OCI-M2 (cell line): ENCODE measurements at regions not wholly inside any gene's neighbourhood (a gene's known extent, or its start where the extent isn't known, plus 50 kb on each side); places are given as distances from the start of the nearest gene placed in this dataset.

Source experiments
- DNase-seq: peaks from one replicate; lab custom pipeline; 2025; ENCODE audit not compliant: unreplicated experiment; lab: John Stamatoyannopoulos, UW

DNA sequence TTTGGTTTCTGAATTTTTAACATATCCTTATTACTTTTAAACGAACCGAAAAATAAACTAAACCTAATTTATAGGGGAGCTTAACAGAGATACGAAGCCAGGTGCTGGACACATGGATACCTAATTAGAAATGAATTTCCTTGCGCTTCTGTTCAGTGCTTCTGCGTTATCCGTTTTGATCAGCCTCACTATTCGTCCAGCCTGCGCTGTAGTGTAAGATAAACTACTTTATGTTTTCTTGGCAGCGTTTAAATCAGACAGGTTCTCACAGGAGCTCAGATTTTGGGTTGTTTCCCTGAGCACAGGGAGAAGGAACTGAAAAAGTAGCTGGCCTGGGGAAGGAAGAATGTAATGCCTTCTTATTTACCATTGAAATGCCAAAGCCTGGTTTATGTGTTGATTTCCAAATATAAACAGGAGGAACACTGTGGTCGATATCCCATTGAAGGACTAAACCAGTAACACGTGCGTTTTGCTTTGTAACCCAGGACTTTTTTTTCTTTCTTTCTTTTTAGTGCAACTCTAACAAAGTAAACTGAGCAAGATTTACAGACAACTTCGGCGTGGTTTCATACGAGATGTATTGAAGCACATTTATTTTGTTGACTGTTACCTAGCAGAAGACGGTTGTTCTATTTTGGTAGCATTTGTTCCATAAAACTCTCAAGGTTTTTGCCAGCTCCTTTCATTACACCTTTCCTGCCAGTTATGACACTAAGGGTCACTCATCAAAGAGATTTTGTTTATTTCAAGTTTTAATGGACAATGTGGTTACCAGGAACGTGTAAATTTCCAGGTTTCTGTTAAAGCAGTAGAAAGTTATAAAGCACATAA is 214.8 kb upstream of the HEY2 start:
- no peak for DNase-seq

DNA sequence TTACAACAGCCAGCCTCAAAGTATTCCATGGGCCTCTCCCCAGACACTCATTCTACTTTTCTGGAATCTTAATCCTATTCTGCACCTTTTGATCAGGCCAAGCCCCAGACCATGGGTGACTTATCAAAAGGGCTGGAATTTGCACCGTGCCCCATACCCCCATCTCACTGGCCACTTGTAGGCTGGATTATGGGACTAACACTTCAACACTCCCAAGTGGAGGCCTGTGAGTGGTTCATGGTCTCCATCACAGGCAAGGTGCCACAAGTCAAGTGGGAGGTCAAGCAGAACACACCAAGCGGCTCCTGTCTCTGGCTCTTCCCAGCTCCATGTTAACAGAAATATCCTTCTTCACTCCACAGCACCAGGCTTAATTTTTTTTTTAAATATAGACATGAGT is 212.3 kb upstream of the HEY2 start:
- DNase-seq = no peak

DNA sequence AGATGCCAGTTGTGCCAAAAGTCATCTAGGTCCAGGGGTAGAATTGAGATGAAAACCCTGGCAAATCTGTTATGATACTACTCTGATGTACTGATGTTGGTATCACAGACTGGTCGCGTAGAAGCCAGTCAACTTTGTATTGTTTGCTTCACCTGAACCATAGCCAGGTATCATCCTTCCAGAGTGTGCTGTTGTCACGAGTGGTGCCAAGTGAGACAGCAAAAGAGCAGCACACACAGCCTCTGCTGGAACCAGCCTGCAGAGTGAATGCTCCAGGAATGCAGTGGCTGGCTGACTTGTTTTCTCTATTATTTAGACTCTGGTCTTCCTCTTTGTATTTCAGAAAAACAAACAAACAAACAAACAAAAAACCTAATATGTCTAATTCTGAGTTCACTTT is 209.5 kb upstream of the HEY2 start:
- no peak for DNase-seq

DNA sequence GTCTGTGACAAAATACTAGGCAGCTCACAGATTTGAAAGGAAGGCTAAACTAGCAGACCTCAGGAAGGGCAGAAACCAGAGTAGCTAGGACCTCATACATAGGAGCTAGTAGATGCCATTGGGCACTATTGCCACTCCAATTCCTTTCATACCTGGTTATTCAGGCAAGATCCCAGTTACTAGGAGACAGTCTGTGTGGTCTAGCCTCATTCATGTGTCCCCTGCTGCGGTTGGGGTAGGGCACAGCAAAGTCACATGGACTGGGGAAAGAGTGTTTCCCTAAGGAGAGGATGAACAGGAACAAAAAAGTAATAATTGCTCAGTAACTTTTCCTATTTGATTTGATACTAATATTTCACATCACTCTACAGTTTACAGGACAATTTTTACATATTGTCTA is 204.6 kb upstream of the HEY2 start:
- DNase-seq = no peak

DNA sequence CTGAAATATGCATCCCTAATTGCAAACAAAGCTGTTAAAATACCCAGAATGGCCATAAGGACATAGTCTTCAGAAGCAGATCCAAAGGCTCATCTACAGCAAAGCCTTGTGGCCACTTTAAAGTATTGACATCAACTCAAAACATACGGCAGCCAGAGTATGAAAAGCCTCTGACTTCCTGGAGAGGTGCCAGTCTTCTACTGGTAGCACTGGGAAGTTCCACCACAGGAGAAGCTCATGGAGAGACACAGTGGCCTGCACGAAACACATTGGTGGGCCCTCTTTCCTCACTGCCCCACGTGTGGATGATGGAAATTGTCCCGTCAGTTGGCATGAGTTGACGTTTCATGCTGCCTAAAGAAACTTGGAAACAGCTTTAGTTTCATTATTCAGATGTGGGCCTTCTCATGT is 202.6 kb upstream of the HEY2 start:
- DNase-seq = no peak

DNA sequence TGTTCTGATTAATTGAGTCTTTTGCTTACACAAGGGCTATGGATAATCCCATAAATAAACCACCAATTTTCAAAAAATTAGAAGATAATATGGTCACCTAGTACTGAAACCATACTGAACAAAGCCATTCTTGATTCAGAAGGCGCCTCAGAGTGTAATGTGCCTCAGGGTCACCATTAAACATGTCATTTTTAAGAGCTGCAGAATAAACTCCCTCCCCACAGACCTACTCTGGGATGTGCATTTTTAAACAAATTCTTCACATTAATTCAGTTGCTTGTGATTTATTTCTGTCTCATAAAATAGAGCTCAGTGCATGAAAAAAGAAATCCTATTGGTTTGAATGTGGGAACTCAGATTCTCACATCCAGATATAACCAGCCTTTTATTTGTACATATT is 202.1 kb upstream of the HEY2 start:
- DNase-seq = no peak

DNA sequence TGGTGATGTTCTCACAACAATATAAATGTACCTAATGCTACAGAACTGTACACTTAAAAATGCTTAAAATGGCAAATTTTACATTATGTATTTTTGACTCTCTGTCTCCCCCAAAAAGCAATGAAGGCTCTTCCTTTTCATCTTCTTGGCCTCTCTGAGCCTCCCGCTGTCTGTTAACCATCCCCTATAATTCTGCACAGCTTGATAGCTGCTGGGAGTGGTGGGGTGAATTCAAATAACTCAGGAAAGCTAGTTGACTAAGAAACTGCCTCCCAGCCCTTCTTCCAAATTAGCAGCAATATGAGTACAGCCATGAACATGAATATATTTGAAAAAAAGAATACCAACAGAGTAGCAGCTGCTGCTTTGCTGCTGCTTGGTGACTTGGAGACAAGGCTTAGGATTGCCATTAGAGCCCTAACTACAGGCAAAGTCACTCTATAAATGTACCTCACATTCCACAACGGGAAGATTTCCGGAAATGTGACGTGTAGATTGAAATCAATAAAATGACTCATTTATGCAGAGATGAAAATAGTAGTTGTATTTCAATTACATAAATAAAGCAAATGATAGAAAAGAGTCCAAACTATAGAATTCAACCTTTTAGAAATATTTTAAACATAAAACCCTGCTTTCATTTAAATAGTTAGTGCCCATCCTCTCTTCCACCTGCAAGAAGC is 200.1 kb upstream of the HEY2 start:
- DNase-seq = no peak

DNA sequence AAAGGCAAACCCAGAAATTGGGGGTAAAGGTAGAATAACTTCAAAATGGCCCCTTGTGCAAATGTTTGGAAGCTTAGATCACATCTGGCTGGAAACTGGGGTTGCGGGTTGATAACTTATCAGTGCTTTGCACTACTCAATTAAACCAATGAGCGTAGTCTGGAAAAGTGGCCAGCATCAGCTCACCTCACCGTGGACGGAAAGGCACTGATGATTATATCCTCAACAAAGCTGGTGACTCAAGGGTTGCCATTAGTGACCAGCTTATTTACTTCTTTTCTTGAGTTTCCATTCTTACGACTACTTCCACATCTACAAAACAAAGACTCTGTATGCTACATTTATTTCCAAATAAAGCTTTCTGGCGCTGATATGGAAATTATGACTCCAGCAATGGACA is 198.5 kb upstream of the HEY2 start:
- DNase-seq = no peak

DNA sequence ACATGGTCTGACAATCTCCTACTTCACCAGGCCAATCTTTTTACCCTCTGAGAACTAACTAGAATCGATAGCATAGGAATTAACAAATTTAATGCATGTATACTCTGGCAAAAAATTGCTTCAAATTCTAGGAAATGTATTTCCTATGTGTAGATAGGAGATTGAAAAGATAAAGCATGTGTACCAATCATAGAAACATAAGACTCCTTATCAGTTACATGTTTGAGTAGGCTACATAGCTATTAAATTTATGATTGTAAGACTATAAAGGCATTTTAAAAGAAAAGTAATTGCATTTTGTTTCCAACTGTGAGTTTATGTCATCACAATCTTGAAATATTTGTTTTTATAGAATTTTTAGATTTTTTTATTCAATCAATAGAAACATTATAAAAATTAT is 196.6 kb upstream of the HEY2 start:
- DNase-seq = no peak

DNA sequence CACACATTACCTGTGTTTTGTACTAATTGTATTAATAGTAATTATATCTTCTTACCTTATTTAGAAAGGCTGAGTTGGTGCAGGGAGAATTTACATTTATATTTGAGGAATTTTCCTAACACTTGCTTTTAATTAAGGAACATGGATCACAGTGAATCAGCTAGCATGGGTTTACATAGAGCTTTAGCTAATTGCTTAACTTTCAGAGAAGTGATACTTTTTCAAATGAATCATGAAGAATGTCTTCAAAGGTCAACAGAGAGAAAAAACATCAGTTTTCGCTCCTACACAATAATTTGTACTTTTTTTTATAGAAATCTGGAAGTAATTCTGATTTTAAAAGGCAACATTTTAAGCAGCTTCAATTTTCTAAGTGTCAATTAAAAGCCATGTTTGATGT is 195.0 kb upstream of the HEY2 start:
- DNase-seq = no peak

DNA sequence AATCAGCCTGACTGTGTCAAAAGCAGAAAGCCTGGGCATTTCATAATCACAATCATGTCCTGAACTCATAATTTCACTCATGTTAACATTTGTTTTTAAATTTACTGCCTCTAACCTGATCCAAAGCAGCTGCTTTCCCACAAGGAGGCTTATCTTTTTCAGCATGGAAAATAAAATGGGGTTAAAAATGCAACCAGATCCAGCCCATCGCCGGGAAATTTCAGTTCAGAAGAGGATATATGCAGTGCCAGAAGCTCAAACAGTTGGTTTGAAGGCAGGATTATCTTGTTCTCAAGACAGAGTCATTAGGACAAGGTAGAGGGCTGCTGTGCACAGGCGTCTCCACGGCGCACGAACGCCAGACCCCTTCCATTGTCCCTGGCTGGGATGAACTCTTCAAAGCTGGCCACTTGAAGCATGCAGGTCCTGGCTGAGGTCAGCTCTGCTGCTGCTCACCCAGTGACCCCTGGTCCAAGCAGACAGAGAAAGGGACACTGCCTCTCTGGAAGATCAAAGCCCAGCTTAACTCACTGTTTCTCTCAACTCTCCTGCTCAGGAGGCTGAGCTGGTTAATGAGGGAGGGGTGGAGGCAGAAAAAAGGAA is 191.1 kb upstream of the HEY2 start:
- no peak for DNase-seq

DNA sequence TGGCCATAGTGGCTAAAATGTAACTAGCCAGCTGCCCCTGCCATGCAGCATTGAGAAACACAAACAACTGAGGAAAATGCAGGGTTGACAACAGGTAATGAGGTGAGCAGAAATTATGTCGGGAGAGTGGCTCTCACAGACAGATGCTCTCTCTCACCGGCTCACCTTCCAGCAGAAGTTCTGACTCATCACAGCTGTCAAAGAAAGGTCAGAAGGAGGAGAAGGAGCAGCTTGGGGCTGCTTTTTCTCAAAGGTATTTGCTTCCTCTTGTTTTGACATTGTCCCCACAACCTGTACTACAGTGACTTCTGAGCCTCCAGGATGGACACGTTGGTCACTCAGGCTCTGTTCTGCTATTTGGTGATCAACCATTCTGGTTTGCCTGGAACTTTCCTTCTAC is 190.5 kb upstream of the HEY2 start:
- no peak for DNase-seq

DNA sequence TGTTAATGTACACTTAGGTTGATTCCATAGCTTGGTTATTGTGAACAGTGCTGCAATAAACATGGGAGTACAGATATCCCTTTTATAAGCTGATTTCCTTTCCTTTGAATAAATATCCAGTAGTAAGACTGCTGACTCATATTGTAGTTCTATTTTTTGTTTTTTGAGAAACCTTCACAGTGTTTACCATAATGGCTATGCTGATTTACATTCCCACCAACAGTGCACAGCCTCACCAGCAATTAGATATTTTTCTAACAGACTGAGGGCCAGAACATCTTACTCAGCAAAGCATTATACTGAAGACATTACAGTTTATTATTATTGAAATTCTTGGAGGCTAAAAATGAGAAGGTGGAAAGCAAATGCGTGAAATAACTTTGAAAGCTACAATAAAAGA is 187.3 kb upstream of the HEY2 start:
- no peak for DNase-seq

DNA sequence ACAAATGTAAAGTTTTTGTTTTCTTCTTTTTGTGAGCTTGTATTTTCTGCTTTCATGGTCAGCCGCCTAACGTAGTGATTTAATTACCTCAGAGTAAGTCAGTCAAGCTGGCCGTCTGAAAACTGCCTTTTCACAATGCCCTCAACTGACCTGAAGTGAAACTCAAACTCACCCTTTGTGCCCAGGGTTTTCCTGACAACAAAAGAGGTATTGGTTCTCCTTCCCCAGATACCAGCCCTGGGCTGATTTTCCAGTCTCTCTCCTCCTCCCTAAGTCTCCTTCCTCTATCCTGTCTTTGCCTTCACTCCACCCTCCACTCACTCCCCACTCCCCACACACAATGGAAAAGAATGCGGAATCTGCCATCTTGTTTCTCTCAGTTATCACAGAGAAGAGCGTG is 184.5 kb upstream of the HEY2 start:
- DNase-seq = no peak

DNA sequence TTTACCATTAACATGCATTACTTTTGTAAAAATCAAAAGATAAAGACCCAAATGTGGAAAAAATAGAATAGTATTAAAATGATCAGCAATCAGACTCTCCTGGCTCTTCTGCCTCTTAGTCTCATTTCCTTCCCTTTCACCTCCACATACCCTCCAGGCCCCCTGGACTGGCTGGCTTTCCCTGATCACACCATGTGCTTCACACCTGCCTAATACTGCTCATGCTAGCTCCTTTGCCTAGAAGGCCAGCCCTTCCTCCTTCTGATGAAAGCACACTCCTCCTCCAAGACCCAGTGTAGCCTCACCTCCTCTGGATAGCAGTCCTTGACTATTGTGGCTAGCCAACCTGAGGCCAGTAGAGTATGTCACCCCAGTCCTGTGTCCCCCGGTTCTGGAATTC is 182.0 kb upstream of the HEY2 start:
- DNase-seq = no peak

DNA sequence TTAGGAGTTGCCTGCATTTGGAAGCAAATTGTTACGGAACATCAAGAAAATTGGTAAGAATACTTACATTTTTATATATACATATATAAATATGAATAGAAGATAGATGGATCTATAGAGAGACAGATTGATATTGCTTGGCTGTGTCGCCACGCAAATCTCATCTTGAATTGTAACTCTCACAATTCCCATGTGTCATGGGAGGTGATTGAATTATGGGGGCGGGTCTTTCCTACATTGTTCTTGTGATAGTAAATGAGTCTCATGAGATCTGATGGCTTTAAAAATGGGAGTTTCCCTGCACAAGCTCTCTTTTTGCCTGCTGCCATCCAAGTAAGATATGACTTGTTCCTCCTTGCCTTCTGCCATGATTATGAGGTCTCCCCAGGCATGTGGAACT is 180.8 kb upstream of the HEY2 start:
- DNase-seq = no peak

DNA sequence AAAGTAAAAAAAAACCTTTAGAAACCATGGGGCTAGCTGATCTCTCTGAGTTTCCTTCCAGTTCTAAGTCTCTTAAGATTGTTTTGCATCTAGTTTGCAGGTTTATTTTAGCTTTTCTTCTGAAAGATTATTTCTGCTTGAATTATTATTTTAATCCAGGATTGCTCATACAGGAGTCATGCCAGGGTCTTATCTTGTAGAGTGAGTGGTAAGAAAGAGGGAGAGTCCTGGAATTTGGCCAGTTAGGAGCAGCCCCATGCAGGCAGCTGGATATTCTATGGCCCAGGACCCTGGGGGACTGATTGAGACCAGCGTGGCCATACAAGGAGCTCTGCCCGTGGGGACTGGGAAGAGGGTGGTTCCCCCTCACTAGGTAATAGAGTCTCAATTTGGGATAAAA is 178.9 kb upstream of the HEY2 start:
- no peak for DNase-seq

DNA sequence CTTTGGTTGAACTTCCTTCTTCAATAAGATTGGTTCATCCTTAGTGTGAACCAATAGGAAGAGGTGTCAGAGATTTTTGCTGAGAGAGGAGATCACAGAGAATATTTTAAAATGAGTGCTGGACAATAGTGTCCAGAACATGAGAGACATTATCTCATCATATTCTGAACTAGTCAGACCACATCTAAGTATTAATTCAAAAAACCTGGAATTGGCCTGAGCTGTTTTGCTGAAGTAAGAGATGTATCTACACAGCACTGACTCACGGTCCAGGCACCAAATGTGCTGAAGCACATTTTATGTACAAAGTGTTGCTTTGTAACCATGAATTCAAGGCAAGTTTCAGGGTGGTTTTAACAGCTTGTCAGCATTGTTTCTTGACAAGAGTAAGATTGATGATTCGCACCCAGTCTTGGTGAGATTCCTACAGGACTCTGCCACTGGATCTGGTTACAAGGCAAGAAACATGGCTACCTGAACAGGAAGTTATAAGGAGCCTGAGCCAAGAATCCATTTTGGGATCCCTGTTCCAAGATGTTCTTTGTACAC is 178.2 kb upstream of the HEY2 start:
- DNase-seq = no peak

DNA sequence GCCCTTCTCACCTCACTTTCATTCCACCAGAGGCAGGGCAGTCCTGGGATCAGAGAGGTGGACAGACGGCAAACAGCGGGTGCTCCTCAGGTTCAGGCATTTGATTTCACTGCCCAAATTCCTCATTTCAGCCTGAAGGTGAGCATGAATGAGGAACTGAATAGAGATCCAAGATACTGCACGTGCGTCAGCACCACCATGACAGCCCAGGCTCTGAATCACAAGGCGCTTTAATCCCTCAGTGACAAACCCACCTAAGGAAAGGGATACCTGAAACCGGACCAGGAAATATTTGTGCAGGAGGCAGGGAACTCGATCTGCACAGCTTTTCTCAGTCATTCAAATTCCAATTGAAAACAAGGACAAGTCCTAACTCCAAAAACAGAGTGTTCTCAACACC is 174.8 kb upstream of the HEY2 start:
- no peak for DNase-seq

DNA sequence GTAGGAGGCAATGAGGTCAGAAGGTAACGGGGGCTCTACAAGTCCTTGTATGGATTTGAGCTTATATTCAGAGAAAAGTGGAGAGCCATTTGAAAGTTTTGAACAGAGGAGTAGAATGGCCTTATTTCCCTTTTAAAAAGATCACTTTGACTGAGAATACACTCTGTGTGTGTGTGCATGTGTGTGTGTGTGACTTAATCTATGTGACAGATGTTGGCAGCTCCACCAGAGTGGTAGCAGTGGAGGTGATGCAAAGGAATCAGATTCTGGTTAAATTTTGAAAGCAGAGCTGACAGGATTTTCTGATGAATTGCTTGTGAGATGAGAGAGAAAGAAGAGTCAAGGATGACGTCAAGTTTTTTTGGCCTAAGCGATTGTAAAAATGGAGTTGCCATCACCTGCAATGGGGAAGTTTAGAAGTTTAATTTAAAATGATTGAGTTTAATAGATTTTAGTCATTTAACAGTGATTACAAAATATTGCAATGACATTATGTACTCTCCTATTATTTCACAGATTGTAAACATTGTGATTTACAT is 172.2 kb upstream of the HEY2 start:
- no peak for DNase-seq

DNA sequence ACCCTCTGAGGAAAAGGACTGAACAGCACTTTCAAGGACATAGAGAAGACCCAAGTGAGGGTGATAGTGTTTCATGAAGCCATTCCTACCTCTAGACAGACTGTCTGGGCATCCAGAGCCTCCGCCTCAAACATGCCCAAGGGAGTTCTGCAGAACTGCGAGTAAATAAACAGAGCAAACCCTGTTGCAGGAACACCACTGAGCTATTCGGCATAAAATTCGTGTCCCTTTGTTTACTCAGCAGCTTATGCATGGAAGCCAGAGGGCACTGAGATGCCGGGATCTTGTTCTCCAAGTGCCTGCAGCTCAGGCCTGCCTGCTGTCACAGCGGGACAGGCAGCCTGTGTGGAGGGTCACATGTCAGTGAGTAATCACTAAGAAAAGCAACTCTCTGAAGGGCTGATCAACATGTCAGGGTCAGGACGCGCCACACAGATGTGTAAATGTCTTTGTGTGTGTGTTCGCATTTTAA is 164.9 kb upstream of the HEY2 start:
- DNase-seq = no peak

DNA sequence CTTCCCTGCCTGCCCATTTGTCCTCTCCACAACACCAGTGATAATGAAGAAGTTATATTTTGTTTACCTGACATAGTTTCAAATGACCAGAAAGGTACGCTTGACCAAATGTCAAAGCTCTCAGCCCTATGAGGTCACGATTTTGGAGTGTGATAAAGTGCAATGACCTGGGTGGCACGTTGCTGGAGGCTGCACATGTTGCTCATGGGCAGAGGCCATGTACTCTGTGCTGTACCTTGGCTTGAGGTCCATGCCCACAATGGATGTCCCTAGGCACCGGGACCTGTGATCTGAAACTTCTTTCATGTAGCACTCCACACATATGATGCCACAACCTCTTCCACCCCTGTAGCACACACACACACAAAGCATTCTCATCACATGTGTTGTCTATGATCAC is 164.0 kb upstream of the HEY2 start:
- no peak for DNase-seq
